HG03280 (cell line): ENCODE measurements at regions not wholly inside any gene's neighbourhood (a gene's known extent, or its start where the extent isn't known, plus 50 kb on each side); places are given as distances from the start of the nearest gene placed in this dataset.

Experiments
- ATAC-seq: cut with Tn5 transposase; IDR thresholded peaks from one replicate; pipeline ENCODE4 v1.9.1; 2021; ENCODE audit warnings: mild to moderate bottlenecking, moderate library complexity; ENCODE audit not compliant: unreplicated experiment

GRCh38 chr21:23438081-23438480 is 2169.2 kb downstream of the MRPL39 start:
- no peak for ATAC-seq

GRCh38 chr21:23402929-23403520 is 2204.3 kb downstream of the MRPL39 start:
- ATAC-seq = no peak

DNA sequence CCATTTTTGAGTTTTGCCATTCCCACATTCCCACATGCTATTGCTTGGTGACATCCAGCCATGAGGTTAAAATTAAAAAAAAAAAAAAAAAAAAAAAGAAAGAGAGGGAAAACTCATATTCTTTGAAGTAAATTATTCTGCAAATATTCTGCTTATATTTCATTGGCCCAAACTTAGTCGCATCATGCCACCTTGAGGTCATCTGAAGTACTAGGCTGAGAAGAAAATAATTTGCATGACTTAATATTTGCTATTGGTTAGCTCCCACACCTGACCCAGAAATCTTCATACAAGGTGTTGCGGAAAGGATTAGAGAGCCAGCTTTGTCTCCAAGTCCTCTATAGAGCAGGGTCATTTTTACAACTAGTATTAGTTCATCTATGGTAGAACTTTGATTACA is 2206.0 kb downstream of the MRPL39 start:
- no peak for ATAC-seq

GRCh38 chr21:23398726-23399125 is 2208.6 kb downstream of the MRPL39 start:
- no peak for ATAC-seq

DNA sequence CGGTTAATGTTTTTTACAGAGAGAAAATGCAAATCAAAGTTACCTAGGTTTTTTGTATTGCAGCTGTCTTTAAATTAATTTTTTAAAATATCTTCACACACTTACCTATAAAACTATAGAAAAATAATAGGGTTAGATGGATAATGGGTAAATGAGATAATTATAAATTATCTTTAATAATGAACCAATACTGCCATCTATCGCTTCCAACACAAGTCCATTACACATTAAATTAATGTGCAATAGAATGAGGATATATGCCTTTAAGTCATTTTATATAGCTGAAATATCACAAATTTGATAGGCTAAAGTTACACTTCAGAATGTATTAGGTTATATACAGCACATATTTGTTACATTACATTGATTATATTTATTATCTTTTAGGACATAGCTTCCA is 2212.8 kb downstream of the MRPL39 start:
- ATAC-seq = no peak

GRCh38 chr21:23384679-23385078 is 2222.6 kb downstream of the MRPL39 start:
- ATAC-seq = no peak

DNA sequence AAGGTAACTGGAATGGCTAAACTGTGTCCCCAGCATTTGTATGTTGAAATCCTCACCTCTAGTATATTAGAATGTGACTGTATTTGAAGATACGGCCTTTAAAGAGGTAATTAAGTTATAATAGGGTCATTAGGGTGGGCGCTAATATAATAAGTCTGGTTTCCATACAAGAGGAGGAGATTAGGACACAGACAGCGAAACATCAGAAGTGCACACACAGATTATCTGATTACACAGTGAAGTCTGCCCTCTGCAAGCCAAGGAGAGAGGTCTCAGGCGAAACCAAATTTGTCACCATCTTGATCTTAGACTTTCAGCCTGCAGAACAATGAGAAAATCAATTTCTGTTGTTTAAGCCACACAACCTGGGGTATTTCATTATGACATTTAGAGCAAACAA is 2233.1 kb downstream of the MRPL39 start:
- no peak for ATAC-seq

- no peak for ATAC-seq
Observed at GRCh38 chr21:23356905-23357304, 2250.4 kb downstream of the MRPL39 start.

- ATAC-seq = no peak
Observed at GRCh38 chr21:23316190-23316589, 2291.1 kb downstream of the MRPL39 start.

GRCh38 chr21:23308741-23309140 is 2298.5 kb downstream of the MRPL39 start:
- ATAC-seq = no peak

DNA sequence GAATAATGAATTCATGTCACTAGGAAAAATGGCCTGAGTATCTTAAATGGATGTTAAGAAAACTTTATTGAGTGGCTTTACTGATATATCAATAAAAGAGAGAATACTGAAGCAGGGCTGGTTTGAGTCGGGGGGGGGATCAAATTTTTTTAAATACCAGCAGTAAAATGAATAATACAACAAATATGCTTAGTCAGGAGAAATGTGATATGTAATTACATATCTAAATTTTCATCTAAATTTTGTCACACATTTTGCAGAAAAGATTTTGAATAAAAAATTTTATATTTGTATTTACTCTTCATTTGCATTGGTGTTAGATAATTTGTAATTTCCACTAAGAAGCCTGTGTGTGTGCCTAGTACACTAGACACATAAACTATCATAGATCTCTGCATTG is 2300.2 kb downstream of the MRPL39 start:
- ATAC-seq = no peak

DNA sequence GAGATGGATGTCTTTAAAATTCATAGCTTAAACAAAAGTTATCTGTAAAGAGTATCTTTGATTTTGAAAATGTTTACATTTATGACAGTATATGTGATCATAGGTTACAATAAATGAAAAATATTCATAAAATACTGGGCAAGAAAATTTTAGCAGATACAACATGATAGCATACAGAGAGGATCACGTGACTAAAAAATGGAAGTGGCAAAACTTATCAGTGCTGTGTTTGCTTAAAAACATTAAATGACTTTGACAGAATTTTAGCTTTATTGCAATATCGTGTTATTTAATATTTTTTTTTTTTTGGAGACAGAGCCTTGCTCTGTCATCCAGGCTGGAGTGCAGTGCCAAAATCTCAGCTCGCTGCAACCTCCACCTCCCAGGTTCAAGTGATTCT is 2294.1 kb downstream of the NCAM2 start:
- ATAC-seq = no peak

DNA sequence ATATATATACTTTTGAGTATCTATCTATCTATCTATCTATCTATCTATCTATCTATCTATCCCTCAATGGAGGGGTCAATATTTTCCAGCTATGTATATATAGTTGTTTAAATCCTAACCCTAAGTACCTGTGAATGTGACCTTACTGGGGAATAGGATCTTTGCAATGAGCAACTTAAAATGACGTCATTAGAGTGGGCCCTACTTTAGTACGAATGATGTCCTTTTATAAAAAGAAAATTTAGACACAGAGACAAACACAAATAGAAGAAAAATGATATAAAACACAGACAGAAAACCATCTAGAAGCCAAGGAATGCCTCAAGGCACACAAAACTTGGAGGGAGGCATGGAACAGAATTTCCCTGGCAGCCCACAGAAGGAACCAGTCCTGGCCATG is 2283.7 kb downstream of the NCAM2 start:
- no peak for ATAC-seq

DNA sequence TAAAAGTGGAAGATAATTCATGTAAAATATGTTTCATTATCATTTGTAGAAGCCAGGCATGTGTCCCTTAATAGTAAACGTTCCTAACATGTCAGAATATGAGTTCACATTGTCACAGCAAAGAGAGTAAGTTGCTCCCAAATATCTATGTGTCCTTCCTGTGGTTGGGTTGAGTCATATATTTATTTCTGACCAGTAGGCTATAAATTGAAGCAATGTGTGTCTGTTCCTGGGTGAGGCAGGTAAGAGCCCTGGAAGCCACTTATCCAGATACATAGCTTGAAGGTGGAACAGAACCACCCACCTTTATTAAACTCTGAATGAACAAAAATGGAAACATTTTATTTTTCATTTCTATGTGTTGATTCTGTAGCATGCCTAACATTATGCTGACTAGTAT is 2251.6 kb downstream of the NCAM2 start:
- no peak for ATAC-seq

- ATAC-seq = no peak
Observed at GRCh38 chr21:23247334-23247733, 2249.1 kb downstream of the NCAM2 start.

- ATAC-seq = no peak
Observed at GRCh38 chr21:23245255-23245654, 2247.0 kb downstream of the NCAM2 start.

DNA sequence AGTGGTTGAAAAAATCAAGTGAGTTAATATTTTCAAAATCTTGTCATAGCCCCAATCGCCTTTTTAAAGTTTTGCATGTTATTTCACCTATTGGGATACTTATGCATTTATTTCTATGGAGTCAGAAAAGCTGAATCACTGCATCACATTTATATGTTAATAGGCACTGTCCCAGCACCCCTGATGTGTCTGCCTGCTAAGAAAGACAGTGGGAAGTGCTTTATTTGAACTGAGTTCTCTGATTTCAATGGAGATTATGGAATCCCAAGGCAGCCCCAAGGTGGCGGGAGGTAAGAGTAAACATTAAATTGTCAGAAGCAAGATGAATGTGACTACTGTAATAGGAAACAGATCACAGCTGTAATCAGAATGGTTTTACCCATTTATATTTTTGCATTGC is 2225.7 kb downstream of the NCAM2 start:
- ATAC-seq = no peak

GRCh38 chr21:23218667-23219066 is 2220.5 kb downstream of the NCAM2 start:
- ATAC-seq = no peak

DNA sequence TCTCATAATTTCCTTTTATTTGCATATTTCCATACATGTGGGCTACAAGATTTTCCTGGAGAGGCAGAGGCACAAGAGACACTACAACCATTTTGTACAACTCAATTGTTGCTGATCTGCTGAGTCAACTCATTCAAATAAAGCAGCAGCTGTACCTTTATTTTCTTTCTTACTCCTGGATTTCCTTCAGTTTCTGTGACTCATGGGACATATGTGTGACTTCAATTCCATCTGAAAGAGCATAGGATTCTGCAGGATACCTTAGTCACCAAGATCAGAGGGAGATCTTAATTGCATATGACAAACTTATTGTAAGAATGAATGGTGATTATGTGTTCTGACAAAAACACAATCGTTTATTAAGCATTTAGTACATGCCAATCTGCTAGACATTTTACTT is 2219.4 kb downstream of the NCAM2 start:
- ATAC-seq = no peak

DNA sequence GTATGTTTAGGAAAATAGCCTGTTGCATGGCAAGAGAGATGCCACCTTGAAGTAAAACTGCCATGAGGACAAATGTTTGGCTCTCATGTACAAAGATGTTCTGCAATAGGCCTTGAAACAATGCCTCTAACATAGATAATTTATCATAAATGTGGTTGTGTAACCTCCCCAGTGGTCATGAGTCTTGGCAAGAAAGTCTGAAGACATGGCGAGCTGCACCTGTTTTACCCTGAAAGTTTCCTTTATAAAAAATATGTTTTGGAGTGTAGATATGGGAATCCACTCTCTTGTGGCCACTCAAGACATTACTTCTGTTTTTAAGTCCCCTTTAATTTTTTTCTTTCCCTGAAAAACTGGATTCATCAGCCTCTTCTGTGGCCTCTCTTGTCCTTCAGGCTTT is 2217.1 kb downstream of the NCAM2 start:
- no peak for ATAC-seq
